ACC112 (cell line): ENCODE measurements at regions not wholly inside any gene's neighbourhood (a gene's known extent, or its start where the extent isn't known, plus 50 kb on each side); places are given as distances from the start of the nearest gene placed in this dataset.

Experiments
- H2AFZ ChIP-seq: fragments of 200-600 bp; sonication (generic); one replicate; pipeline ENCODE4 v1.6.0; 2017; ENCODE audit warnings: antibody characterized with exemption, low read length; ENCODE audit not compliant: unreplicated experiment
- H3K27ac ChIP-seq: fragments of 200-600 bp; sonication (generic); 2 replicates; pipeline ENCODE4 v1.5.1; 2014; ENCODE audit warnings: low read depth, mild to moderate bottlenecking, antibody characterized with exemption, low read length, moderate library complexity
- H3K27me3 ChIP-seq: fragments of 200-600 bp; sonication (generic); 2 replicates; pipeline ENCODE4 v1.6.1; 2014; ENCODE audit warnings: mild to moderate bottlenecking, antibody characterized with exemption, low read length, moderate library complexity, mixed read lengths; ENCODE audit not compliant: insufficient read depth
- H3K36me3 ChIP-seq: fragments of 200-600 bp; sonication (generic); 2 replicates; pipeline ENCODE4 v1.6.1; 2016; ENCODE audit warnings: mild to moderate bottlenecking, antibody characterized with exemption, low read length, moderate library complexity, mixed read lengths; ENCODE audit not compliant: insufficient read depth
- H3K4me1 ChIP-seq: fragments of 200-600 bp; sonication (generic); one replicate; pipeline ENCODE4 v1.6.1; 2016; ENCODE audit warnings: low read length, mixed read lengths; ENCODE audit not compliant: insufficient read depth, unreplicated experiment, control insufficient read depth
- H3K4me3 ChIP-seq: fragments of 200-600 bp; sonication (generic); 2 replicates; pipeline ENCODE4 v1.5.1; 2014; ENCODE audit warnings: mild to moderate bottlenecking, low read depth, low read length
- H3K79me2 ChIP-seq: fragments of 200-600 bp; sonication (generic); one replicate; pipeline ENCODE4 v1.6.0; 2016; ENCODE audit warnings: low read length; ENCODE audit not compliant: control insufficient read depth, unreplicated experiment, insufficient read depth

DNA sequence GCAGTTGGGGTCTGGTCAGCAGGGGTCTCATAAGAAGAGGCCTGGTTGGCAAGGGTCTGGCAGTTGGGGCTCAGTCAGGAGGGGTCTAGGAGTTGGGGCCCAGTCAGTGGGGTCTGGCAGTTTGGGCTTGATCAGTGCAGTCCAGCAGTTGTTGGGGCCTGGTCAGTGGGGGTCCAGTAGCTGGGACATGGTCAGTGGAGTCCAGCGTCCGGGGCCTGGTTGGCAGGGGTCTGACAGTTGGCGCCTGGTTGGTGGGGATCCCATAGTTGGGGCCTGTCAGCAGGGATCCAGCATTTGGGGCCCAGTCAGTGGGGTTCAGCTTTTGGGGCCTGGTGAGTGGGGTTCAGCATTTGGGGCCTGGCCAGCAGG, 60.5 kb upstream of the TPM4 start:
- Histone ChIP-seq H3K79me2 (no peaks in the 10 kb centered on the region), H3K4me1 (no peaks in the 10 kb centered on the region), H3K27me3 (no peaks in the 10 kb centered on the region), H3K27ac (no peak overlapping the region), H3K36me3 (no peaks in the 10 kb centered on the region), H3K4me3 (no peak overlapping the region), H2AFZ (no peak overlapping the region)

DNA sequence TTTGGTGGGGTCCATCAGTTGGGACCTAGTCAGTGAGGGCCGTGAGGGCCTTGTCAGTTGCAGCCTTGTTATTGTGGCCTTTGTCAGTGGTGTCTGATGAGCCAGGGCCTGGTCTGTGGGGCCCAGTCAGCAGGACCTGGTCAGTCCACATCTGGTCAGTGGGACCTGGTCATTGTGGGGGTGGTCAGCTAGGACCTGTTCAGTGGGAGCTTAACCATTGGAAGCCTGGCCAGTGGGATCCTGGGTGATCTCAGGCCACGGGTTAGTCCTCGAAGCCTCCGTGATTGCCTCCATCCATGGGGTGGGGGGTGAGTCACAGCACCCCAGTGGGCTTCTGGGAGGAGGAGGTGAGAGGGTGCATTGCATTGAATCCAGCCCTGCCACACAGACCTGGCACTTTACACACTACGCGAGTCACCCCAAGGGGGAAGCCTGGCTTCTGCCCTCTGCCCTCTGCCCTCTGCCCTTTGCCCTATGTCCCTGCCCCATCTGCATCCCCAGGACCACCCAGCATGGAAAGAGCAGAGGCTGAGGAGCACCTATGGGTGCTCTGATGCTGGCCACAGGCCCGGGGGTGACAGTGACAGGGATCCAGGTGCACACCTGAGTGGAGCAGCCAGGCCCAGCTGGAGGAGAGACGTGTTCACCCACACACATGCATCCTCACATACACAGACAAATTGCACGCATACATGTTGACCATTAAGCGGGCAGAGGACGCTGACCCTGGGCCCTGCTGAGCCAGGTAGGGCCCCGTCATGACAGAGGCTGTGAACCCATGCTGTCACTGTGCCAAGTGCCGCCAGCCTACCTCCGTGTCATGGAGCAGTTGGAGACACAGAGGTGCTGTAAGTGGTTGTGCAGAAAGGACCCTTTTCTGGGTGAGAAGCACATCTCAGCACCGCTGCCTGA, 59.8 kb upstream of the TPM4 start:
- H3K36me3 ChIP-seq: no peaks in the 10 kb centered on the region
- H3K27me3 ChIP-seq: no peaks in the 10 kb centered on the region
- H3K79me2 ChIP-seq: no peaks in the 10 kb centered on the region
- H3K27ac ChIP-seq: no peak overlapping the region
- H2AFZ ChIP-seq: no peak overlapping the region
- no peak overlapping the region for H3K4me3 ChIP-seq
- H3K4me1 ChIP-seq: no peaks in the 10 kb centered on the region

DNA sequence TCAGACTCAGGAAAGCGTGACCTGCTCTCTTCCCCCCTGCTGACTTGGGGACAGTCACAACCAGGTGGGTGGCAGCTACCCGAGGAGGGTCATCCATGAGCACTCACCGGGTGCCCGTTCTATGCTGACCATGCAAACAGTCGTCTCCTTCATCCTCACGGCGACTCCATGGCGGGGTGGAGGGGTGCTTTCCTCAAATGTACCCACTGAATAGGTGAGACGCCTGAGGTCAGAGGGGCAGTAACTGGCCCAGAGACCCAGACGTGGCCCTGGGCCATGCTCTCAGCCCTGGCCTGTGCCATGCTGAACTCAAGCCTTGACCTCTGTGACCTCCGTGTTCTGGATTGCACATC, 59.2 kb upstream of the TPM4 start:
- no peaks in the 10 kb centered on the region for H3K4me1 ChIP-seq
- H3K27me3 ChIP-seq: no peaks in the 10 kb centered on the region

DNA sequence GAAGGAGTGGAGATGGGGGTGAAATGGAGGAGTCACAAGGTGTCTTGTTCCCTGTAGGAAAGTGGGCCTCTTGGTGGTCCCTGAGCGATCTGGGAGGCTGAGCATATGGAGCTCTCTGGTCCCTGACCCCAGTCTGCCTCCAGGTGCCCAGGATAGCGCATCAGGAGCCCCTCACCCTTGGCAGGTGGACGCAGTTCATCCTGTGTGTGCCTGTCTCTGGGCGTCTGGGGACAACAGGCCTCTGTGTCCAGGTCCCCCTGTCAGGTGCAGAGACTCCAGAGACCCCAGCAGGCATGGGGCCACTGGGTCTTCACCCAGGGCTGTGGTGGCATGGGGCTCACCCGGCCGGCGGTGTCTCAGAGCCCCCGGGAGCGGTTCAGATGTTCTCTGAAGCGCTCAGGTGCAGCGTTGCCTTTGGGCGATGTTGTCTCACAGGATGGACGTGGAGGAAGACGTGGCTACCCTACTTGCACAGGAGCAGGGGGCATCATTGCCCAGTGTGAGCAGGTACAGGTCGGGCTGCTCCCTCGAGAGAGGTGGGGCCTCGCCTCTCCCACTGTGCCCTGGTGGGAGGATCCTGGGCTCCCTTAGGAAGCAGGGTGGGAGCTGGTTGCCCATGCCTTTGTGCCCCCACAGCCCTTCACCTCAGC, 58.1 kb upstream of the TPM4 start:
- H2AFZ ChIP-seq: no peak overlapping the region
- H3K4me1 ChIP-seq: no peaks in the 10 kb centered on the region
- H3K27me3 ChIP-seq: no peaks in the 10 kb centered on the region
- H3K4me3 ChIP-seq: no peak overlapping the region
- H3K36me3 ChIP-seq: no peaks in the 10 kb centered on the region
- no peaks in the 10 kb centered on the region for H3K79me2 ChIP-seq
- H3K27ac ChIP-seq: no peak overlapping the region

More for the DNA sequence above, 59.2 kb upstream of the TPM4 start:
- Histone ChIP-seq H3K27ac (no peak overlapping the region), H3K4me3 (no peak overlapping the region), H2AFZ (no peak overlapping the region), H3K79me2 (no peaks in the 10 kb centered on the region), H3K36me3 (no peaks in the 10 kb centered on the region)

DNA sequence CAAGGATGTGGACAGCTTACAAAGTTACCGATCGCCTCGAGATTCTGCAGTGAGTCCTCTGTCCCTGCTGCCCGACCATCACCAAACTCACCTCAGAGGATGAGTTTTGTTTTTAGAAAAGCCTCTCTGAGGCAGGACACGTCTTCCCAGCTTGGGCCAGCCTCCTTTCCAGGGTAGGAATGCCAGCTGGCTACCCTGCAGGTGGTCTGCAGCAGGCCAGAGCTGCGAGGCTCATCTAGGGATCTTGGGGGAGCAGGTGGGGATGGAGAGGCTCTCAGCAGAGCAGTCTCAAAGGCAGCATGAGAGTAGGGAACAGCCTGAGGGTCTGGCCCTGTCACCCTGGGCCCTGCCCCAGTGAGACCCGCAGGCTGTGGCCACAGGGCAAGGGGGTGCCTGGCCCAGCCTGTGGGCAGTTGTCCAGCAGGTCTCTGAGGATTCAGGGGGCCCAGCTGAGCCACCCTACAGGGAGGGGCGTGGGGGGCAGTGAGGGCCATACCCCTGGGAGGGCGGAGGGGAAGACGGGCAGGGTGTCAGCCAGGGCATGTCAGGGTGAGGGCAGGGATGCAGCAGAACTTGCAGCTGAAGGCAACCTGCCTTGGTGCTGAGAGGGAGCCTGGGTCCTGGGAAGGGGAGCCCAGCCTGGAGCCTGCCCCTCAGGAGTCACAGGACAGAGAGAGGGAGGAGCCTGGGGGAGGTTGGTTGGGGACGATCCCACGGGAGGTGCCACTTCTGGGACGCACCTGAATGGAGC, 57.3 kb upstream of the TPM4 start:
- Histone ChIP-seq H3K79me2 (no peaks in the 10 kb centered on the region), H3K4me3 (no peak overlapping the region), H2AFZ (no peak overlapping the region), H3K36me3 (no peaks in the 10 kb centered on the region), H3K27ac (no peak overlapping the region), H3K27me3 (no peaks in the 10 kb centered on the region), H3K4me1 (no peaks in the 10 kb centered on the region)

DNA sequence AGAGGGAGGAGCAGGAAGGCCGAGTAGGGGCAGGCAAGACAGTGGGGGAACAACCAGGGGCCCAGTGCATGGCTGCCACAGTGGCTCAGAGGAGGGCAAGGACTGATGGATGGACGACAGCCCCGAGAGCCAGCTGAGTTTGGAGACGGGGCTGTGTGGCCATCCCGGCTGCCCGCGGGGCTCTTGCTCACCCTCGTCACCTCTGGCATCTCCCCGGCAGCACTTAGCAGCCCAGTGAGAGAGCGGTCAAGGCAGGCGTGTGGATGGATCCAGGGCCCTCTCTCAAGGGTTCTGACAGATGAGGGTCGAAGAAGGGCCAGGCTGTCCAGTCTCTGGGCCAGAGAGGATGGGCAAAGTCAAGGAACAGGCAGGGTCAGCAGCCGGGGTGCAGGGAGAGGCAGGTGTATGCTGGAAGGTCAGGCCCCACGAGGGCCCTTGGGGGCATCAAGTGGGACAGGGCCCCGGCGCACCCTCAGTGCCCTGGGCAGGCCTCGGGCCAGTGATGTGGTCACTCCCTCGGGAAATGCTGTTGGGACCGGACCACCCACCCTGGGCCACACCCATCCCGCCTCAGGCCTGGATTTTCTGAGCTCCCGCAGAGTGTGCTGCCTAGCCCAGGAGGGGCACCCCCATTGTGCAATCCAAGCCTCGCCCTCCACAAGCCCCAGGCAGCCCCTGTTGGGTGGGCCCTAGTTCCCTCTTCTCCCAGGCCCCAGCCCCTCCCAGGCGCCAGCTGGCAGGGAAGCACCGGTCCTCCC, 56.4 kb upstream of the TPM4 start:
- no peak overlapping the region for H3K4me3 ChIP-seq
- H3K4me1 ChIP-seq: no peaks in the 10 kb centered on the region
- no peak overlapping the region for H2AFZ ChIP-seq
- H3K27ac ChIP-seq: no peak overlapping the region
- no peaks in the 10 kb centered on the region for H3K27me3 ChIP-seq
- no peaks in the 10 kb centered on the region for H3K79me2 ChIP-seq
- H3K36me3 ChIP-seq: no peaks in the 10 kb centered on the region

DNA sequence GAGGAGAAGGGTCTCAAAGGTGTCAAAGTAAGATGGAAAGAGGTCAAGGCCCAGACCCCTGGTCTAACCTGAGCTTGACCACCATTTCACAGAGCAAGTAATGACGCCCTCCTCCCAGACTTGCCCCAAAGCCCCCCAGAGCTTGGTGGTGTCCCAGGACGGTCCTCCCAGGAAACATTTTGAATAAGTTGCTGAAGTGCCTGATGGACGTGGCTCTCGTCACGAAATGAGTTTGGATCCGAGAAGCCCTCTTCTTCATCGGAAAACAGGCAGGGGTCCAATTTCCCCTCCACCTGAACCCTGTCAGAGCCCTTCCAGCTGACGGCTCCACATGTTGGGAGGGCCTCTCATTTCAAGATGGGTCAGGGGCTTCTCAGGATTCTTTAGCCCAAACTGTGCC, 54.5 kb upstream of the TPM4 start:
- Histone ChIP-seq H3K27me3 (no peaks in the 10 kb centered on the region), H3K36me3 (no peaks in the 10 kb centered on the region), H3K4me1 (peaks cover 3% of the 10 kb centered on the region), H3K79me2 (no peaks in the 10 kb centered on the region), H2AFZ (no peak overlapping the region), H3K27ac (no peak overlapping the region), H3K4me3 (no peak overlapping the region)

DNA sequence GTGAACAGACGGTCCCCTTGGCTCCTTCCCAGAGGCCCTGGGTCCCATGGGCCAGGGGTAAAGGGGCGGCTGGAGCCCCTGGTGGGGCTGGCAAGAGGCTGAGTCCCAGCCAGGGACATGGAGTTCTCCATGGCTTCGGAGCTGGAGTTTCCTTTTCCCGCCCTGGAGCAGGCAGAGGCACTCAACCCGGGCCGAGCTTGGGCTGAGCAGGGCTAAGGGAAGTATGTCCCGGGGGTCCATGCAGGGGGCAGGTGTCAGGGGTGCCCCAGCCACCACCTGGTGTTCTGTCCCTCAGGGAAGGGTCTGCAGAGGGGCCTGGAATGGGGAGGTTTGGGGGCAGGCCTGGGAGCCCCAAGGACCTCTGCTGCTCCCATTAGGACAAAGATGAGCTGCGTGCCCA, 54.0 kb upstream of the TPM4 start:
- Histone ChIP-seq H3K4me1 (peaks cover 3% of the 10 kb centered on the region), H3K79me2 (no peaks in the 10 kb centered on the region), H3K27ac (no peak overlapping the region), H3K36me3 (no peaks in the 10 kb centered on the region), H3K4me3 (no peak overlapping the region), H3K27me3 (no peaks in the 10 kb centered on the region), H2AFZ (no peak overlapping the region)

DNA sequence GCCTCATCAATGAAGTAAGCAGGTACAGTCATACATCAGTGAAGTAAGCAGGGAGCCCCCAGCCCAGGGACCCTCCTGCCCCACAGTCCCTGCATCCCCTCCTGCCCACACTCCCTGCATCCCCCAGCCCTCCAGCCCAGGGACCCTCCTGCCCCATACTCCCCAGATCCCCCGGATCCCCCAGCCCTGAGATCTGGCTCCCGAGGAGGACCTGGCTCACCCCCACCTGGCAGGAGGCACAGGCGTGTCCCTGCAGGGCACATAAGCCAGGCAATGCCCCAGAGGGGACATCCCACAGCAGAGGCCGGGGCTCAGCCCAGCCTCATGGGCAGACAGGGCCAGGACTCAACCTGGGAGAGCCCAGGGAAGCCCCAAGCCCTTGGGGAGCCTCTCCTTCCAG, 53.6 kb upstream of the TPM4 start:
- no peaks in the 10 kb centered on the region for H3K36me3 ChIP-seq
- H3K79me2 ChIP-seq: no peaks in the 10 kb centered on the region
- H3K27me3 ChIP-seq: no peaks in the 10 kb centered on the region
- H3K4me1 ChIP-seq: peaks cover 3% of the 10 kb centered on the region
- H2AFZ ChIP-seq: no peak overlapping the region
- no peak overlapping the region for H3K4me3 ChIP-seq
- H3K27ac ChIP-seq: no peak overlapping the region

DNA sequence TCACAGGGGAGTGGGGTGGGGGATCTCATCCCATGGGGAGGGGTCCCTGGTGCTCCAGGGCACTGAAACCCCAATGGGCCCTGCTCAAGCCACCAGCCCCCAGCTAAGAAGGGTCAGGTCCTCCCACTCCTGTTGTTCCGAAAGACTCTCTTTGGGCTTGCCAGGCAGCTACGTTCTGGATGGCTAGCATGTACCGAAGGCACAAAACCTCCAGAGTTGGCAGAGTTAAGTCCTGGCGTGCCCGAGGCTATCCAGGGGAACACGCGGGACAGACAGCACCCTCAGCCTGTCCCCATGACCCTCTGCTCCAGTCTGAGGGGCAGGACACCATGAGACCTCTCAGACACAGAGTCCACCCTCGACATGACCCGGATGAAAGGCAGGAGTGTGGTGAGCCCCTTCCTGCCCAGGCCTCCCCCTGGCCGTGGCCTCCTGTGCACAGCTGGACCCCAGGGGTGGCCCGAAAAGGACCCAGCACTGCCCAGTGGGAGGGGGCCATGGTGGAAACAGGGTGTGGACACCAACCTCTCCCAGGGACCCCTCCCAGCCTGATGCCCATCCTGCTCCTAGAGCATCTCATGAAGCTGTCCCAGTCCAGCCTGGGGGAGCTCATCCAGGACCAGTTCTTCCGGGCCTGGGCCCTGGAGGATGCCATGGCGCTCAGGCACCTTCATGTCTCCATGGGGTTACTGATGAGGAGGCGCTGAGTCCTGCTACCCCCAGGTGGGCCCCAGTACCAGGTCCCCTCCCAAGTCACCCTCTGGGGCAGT, 53.0 kb upstream of the TPM4 start:
- no peak overlapping the region for H2AFZ ChIP-seq
- H3K36me3 ChIP-seq: no peaks in the 10 kb centered on the region
- H3K79me2 ChIP-seq: no peaks in the 10 kb centered on the region
- no peak overlapping the region for H3K27ac ChIP-seq
- peaks cover 3% of the 10 kb centered on the region for H3K4me1 ChIP-seq
- no peak overlapping the region for H3K4me3 ChIP-seq
- no peaks in the 10 kb centered on the region for H3K27me3 ChIP-seq
